ENCODE measurements at regions not wholly inside any gene's neighbourhood (a gene's known extent, or its start where the extent isn't known, plus 50 kb on each side); places are given as distances from the start of the nearest gene placed in this dataset.
A peak's percentile ranks its signal among the peaks of the same experiment; 100 is the strongest.
"Not testable (repeated sequence)": the region's sequence is repeated elsewhere in the genome, so short reads cannot be mapped to it uniquely, and the experiment has no call there.

GRCh38 chr2:82023710-82024109 is 1719.2 kb upstream of the LRRTM1 start:
- Histone ChIP-seq H3K4me3 (ENCODE audit: insufficient read length, low read depth) (no peak overlapping the region), H3K9me3 (ENCODE audit: insufficient read depth, low read length) (no peaks in the 10 kb centered on the region), H3K36me3 (ENCODE audit: insufficient read depth, insufficient read length, low read length) (no peaks in the 10 kb centered on the region), H3K27me3 (ENCODE audit: insufficient read depth, insufficient read length) (no peaks in the 10 kb centered on the region), H3K4me1 (ENCODE audit: insufficient read depth, insufficient read length) (no peaks in the 10 kb centered on the region), H3K9ac (ENCODE audit: insufficient read length, low read depth) (no peak overlapping the region)
- no peak for TF ChIP-seq SUZ12 (IDR thresholded peaks at IDR 0.05; ENCODE audit: extremely low read depth, insufficient read depth, insufficient read length)
- no peak for TF ChIP-seq YY1 (IDR thresholded peaks at IDR 0.05; ENCODE audit: insufficient read depth, insufficient read length)
- no peak for TF ChIP-seq ZNF274 (IDR thresholded peaks at IDR 0.05; ENCODE audit: low read depth, low read length)
- DNase-seq (ENCODE audit: low read depth, low spot score) = no peak

DNA sequence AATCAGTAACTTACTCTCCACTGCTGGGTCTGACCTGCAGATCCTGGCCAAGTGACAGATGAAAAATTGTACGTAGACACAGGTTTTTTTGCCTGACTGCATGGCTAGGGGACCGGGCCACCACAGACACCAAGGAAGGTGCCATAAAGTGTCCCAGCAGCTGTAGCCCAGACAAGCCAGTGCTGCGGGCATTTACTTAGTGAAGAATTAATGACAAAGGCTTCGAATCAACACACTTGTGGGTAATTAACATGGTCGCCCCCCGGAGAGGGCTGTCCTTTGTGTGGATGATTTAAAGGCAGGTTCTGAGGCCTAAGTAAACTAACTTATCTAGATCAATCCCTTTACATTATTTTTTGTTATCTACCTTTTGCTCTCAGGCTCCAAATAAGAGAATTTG is 1709.1 kb upstream of the LRRTM1 start:
- no peak for TF ChIP-seq YY1 (IDR thresholded peaks at IDR 0.05; ENCODE audit: insufficient read depth, insufficient read length)
- no peak overlapping the region for H3K9ac ChIP-seq (ENCODE audit: insufficient read length, low read depth)

GRCh38 chr2:82007071-82007664 is 1702.6 kb upstream of the LRRTM1 start:
- no peaks in the 10 kb centered on the region for H3K36me3 ChIP-seq (ENCODE audit: insufficient read depth, insufficient read length, low read length)
- no peak overlapping the region for H3K9ac ChIP-seq (ENCODE audit: insufficient read length, low read depth)
- H3K9me3 ChIP-seq (ENCODE audit: insufficient read depth, low read length) = peaks cover 7% of the 10 kb centered on the region; the same call in 1 of the 2 replicates
- TF ChIP-seq YY1 (IDR thresholded peaks at IDR 0.05; ENCODE audit: insufficient read depth, insufficient read length) (no peak), SUZ12 (IDR thresholded peaks at IDR 0.05; ENCODE audit: extremely low read depth, insufficient read depth, insufficient read length) (no peak), ZNF274 (IDR thresholded peaks at IDR 0.05; ENCODE audit: low read depth, low read length) (no peak)
- no peaks in the 10 kb centered on the region for H3K27me3 ChIP-seq (ENCODE audit: insufficient read depth, insufficient read length)
- H3K4me1 ChIP-seq (ENCODE audit: insufficient read depth, insufficient read length) = no peaks in the 10 kb centered on the region
- DNase-seq (ENCODE audit: low read depth, low spot score) = peak; percentile 28
- no peak overlapping the region for H3K4me3 ChIP-seq (ENCODE audit: insufficient read length, low read depth)

More for the DNA sequence above, 1709.1 kb upstream of the LRRTM1 start:
- Histone ChIP-seq H3K27me3 (ENCODE audit: insufficient read depth, insufficient read length) (no peaks in the 10 kb centered on the region), H3K4me1 (ENCODE audit: insufficient read depth, insufficient read length) (no peaks in the 10 kb centered on the region), H3K9me3 (ENCODE audit: insufficient read depth, low read length) (peaks cover 7% of the 10 kb centered on the region; the same call in 1 of the 2 replicates), H3K4me3 (ENCODE audit: insufficient read length, low read depth) (no peak overlapping the region), H3K36me3 (ENCODE audit: insufficient read depth, insufficient read length, low read length) (no peaks in the 10 kb centered on the region)
- DNase-seq (ENCODE audit: low read depth, low spot score) = peak; percentile 77

- H3K4me1 ChIP-seq (ENCODE audit: insufficient read depth, insufficient read length); H3K36me3 ChIP-seq (ENCODE audit: insufficient read depth, insufficient read length, low read length); DNase-seq (ENCODE audit: low read depth, low spot score); H3K27me3 ChIP-seq (ENCODE audit: insufficient read depth, insufficient read length); H3K9ac ChIP-seq (ENCODE audit: insufficient read length, low read depth); H3K9me3 ChIP-seq (ENCODE audit: insufficient read depth, low read length); H3K4me3 ChIP-seq (ENCODE audit: insufficient read length, low read depth): not testable (repeated sequence)
Measured at GRCh38 chr2:82005889-82006288, 1701.3 kb upstream of the LRRTM1 start.

DNA sequence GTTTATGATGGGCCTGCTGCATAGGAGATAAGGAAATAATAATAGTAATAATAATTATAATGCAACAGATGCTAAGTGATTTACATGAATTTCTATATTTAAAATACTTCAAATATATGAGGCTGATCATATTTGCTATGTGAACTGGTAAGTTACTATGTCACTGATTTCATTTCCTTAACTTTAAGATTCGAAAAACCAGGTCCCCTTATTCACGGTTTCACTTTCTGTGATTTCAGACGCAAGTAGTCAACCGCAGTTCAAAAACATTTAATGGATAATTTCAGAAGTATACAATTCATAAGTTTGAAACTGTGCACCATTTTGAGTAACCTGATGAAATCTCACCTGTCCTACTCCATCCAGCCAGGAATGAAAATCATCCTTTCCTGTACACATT is 1697.1 kb upstream of the LRRTM1 start:
- H3K4me1 ChIP-seq (ENCODE audit: insufficient read depth, insufficient read length) = no peaks in the 10 kb centered on the region
- DNase-seq (ENCODE audit: low read depth, low spot score) = no peak
- H3K4me3 ChIP-seq (ENCODE audit: insufficient read length, low read depth) = no peak overlapping the region
- H3K9ac ChIP-seq (ENCODE audit: insufficient read length, low read depth) = no peak overlapping the region
- no peaks in the 10 kb centered on the region for H3K36me3 ChIP-seq (ENCODE audit: insufficient read depth, insufficient read length, low read length)
- no peak for TF ChIP-seq SUZ12 (IDR thresholded peaks at IDR 0.05; ENCODE audit: extremely low read depth, insufficient read depth, insufficient read length)
- TF ChIP-seq YY1 (IDR thresholded peaks at IDR 0.05; ENCODE audit: insufficient read depth, insufficient read length) = no peak
- TF ChIP-seq ZNF274 (IDR thresholded peaks at IDR 0.05; ENCODE audit: low read depth, low read length) = no peak
- no peaks in the 10 kb centered on the region for H3K27me3 ChIP-seq (ENCODE audit: insufficient read depth, insufficient read length)
- no peaks in the 10 kb centered on the region for H3K9me3 ChIP-seq (ENCODE audit: insufficient read depth, low read length)

DNA sequence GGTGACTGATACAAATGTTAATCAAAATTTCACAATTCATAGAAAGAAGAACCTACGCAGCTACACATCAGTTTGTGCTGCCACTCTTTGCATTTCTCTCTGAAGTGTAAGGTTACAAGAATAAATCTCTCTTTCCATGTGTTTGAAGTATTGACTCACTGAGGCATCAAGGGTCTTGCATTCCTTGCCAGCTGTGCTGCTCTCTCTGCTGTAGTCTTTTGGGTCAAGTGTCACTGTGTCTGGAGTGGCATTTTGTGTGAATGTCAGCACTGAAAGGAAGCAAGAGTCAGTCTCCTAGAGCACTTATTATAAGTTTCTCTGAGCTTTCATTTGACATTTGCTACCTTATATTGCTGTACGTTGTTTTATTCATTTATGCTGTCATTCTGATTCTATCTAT is 1696.1 kb upstream of the LRRTM1 start:
- no peak overlapping the region for H3K4me3 ChIP-seq (ENCODE audit: insufficient read length, low read depth)
- DNase-seq (ENCODE audit: low read depth, low spot score) = no peak
- H3K9ac ChIP-seq (ENCODE audit: insufficient read length, low read depth) = no peak overlapping the region
- H3K27me3 ChIP-seq (ENCODE audit: insufficient read depth, insufficient read length) = no peaks in the 10 kb centered on the region
- H3K9me3 ChIP-seq (ENCODE audit: insufficient read depth, low read length) = no peaks in the 10 kb centered on the region
- TF ChIP-seq ZNF274 (IDR thresholded peaks at IDR 0.05; ENCODE audit: low read depth, low read length) (no peak), YY1 (IDR thresholded peaks at IDR 0.05; ENCODE audit: insufficient read depth, insufficient read length) (no peak), SUZ12 (IDR thresholded peaks at IDR 0.05; ENCODE audit: extremely low read depth, insufficient read depth, insufficient read length) (no peak)
- H3K36me3 ChIP-seq (ENCODE audit: insufficient read depth, insufficient read length, low read length) = no peaks in the 10 kb centered on the region
- H3K4me1 ChIP-seq (ENCODE audit: insufficient read depth, insufficient read length) = no peaks in the 10 kb centered on the region

GRCh38 chr2:81996332-81996731 is 1691.8 kb upstream of the LRRTM1 start:
- H3K27me3 ChIP-seq (ENCODE audit: insufficient read depth, insufficient read length) = no peaks in the 10 kb centered on the region
- H3K9ac ChIP-seq (ENCODE audit: insufficient read length, low read depth) = no peak overlapping the region
- H3K4me1 ChIP-seq (ENCODE audit: insufficient read depth, insufficient read length) = no peaks in the 10 kb centered on the region
- peaks cover 6% of the 10 kb centered on the region; the same call in 1 of the 2 replicates for H3K9me3 ChIP-seq (ENCODE audit: insufficient read depth, low read length)
- no peak for DNase-seq (ENCODE audit: low read depth, low spot score)
- no peak overlapping the region for H3K4me3 ChIP-seq (ENCODE audit: insufficient read length, low read depth)
- H3K36me3 ChIP-seq (ENCODE audit: insufficient read depth, insufficient read length, low read length) = no peaks in the 10 kb centered on the region
- TF ChIP-seq ZNF274 (IDR thresholded peaks at IDR 0.05; ENCODE audit: low read depth, low read length) = no peak
- TF ChIP-seq YY1 (IDR thresholded peaks at IDR 0.05; ENCODE audit: insufficient read depth, insufficient read length) = no peak
- no peak for TF ChIP-seq SUZ12 (IDR thresholded peaks at IDR 0.05; ENCODE audit: extremely low read depth, insufficient read depth, insufficient read length)

- H3K4me1 ChIP-seq (ENCODE audit: insufficient read depth, insufficient read length) = no peaks in the 10 kb centered on the region
- peaks cover 11% of the 10 kb centered on the region; the same call in 1 of the 2 replicates for H3K9me3 ChIP-seq (ENCODE audit: insufficient read depth, low read length)
- H3K9ac ChIP-seq (ENCODE audit: insufficient read length, low read depth) = no peak overlapping the region
- no peaks in the 10 kb centered on the region for H3K36me3 ChIP-seq (ENCODE audit: insufficient read depth, insufficient read length, low read length)
- no peak for TF ChIP-seq YY1 (IDR thresholded peaks at IDR 0.05; ENCODE audit: insufficient read depth, insufficient read length)
- TF ChIP-seq ZNF274 (IDR thresholded peaks at IDR 0.05; ENCODE audit: low read depth, low read length) = no peak
- no peak for TF ChIP-seq SUZ12 (IDR thresholded peaks at IDR 0.05; ENCODE audit: extremely low read depth, insufficient read depth, insufficient read length)
- H3K27me3 ChIP-seq (ENCODE audit: insufficient read depth, insufficient read length) = no peaks in the 10 kb centered on the region
- DNase-seq (ENCODE audit: low read depth, low spot score) = no peak
- H3K4me3 ChIP-seq (ENCODE audit: insufficient read length, low read depth) = no peak overlapping the region
Measured at GRCh38 chr2:81991282-81991681, 1686.7 kb upstream of the LRRTM1 start.

Measured in NT2/D1 (cell line).